HG02678 (cell line): ENCODE measurements at regions not wholly inside any gene's neighbourhood (a gene's known extent, or its start where the extent isn't known, plus 50 kb on each side); places are given as distances from the start of the nearest gene placed in this dataset.

Experiments
- ATAC-seq: cut with Tn5 transposase; IDR thresholded peaks from one replicate; pipeline ENCODE4 v1.9.1; 2021; ENCODE audit warnings: mild to moderate bottlenecking, moderate library complexity; ENCODE audit not compliant: unreplicated experiment

DNA sequence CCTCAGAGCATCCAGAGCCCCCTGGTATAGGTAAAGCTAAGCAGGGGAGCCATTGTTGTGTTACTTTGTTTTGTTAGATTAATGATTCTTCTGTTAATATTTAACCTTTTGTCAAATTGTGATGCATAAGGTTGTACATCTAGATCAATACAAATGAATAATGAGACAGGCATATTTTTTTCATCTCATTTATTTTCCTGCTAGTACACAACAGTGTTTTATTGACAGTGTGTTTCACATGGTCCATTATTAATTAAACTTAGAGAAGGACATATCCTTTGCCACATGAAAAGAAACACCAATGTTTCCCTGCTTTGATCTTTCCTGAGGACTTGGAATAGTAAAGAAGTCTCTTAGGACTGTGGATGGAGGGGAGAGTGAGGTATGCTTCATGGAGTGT lies 543.6 kb upstream of the CFAP20DC start:
- ATAC-seq, result no peak

DNA sequence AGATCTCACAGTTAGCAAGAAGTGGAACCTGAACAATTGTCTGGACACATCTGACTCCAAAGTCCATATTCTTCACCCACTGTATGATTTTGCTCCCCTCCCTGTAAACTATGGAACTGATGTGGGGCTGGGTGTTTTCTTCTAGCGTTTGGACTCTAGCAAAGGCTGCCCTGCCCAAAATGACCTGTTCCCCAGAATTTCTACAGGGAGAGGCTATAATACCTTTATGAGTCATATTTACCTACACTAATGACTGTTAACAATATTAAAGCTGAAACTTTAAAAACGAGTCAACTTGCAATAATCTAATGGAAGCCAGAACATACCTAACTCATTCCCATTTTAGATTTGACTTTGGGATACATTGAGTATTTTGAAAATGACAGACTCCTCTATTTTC lies 531.2 kb upstream of the CFAP20DC start:
- ATAC-seq, result no peak

DNA sequence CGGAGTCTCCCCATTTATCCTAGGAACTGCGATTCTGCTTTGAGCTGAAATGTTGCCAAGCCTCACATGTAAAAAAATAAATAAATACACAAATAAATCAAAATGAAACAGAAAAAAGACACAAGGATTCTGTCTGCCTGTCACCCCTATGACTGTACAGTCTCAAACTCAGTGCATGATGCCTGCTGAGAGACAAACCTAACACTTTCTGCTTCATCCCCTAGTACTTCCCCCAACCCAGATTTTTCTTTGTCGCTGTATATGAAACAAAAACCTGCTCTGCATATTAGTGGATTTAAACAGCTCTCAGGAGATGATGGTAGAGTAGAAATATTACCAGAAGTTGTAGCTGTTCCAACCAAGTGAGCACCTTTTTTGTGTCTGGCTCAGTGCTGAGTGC lies 530.7 kb upstream of the CFAP20DC start:
- ATAC-seq, result no peak

DNA sequence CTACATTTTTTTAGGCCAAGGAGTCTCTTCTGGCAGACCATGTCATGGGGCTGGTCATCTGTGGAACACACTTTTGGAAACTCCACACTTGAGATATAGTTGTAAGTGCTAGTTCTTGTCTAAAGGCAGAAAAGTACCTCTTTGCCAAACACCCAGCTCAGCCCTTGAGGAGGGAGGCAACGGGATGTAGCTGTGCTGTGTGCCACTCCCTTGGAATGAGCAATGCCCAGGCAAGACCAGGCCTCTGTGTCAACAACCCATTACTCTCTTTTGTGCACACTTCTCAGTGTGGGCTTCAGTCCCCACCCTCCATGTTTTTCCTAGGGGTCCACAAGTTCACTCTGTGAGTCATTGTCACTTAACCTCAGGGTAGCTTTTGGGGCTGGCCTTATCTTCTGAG lies 528.3 kb upstream of the CFAP20DC start:
- no peak for ATAC-seq

DNA sequence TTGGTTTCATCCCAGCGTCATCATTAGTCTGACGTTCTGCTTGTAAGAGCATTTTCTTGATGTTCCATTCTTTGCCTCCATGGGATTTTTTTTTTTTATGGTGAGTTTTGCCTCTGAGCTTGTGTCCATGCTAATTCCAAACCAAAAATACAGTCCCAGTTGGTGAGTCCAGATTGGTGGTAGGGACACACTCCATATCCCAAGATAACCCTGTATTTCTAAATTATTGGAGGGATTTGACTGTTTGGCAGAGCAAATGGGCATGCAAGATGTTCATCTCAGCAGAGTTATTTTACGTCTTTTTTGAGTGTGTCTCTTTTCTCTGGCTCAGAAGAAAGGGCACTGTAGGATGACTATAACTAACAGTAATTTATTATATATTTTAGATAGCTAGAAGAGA lies 526.8 kb upstream of the CFAP20DC start:
- ATAC-seq, result no peak

DNA sequence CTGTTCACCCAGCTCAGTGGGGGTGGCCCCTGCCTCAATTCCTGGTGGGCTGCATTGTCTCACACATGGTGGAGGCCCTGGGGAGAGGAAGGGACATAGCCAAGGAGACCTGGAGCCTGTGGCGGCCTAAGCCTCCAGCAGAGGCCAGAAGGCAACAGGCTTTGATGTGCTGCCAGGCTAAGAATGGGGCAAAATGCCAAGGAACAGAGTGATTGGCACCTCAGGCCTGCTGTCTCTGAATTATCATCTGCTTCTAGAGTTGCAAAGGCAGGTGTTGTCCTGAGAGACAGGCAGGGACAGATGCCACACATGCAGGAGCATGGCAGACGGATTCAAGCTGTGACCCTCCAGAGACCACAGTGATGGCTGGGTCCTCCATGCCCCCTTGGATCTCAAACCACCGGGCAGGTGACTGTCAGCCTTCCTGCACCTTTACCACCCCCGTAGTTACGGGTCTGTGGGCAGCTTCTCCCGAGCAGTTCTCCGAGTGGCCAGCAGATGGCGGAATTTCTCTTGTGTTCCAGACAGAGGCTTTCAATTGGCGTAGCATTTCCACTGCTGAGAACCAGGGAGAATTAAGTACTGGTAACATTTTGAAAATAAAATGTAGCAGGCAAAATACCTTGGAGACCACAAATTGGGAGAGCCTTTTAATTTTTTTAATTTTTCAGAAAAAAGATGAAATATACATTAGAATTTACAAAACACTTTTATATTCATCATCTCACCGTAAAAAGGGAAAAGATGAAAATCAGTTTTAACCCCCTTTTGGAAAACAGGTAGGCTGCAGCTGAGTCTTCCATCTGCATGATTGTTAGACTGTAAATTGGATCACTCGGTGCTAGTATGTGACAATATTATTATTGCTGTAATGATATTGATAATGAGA lies 525.5 kb upstream of the CFAP20DC start:
- peak; percentile 86 for ATAC-seq

DNA sequence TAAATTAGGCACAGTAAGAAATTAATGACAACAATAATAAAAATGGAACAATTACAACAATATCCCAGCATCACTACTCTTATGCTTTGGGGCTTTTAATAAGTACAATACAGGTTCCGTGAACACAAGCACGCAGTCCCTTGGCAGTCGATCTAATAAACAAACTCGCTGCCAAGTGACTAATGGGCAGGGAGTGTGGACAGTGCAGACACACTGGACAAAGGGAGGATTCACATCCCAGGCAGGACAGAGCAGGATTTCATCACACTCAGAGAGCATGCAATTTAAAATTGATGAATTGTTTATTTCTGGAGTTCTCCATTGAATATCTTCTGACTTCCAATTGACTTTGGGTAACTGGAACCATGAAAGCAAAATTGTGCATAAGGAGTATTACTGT lies 524.1 kb upstream of the CFAP20DC start:
- no peak for ATAC-seq

DNA sequence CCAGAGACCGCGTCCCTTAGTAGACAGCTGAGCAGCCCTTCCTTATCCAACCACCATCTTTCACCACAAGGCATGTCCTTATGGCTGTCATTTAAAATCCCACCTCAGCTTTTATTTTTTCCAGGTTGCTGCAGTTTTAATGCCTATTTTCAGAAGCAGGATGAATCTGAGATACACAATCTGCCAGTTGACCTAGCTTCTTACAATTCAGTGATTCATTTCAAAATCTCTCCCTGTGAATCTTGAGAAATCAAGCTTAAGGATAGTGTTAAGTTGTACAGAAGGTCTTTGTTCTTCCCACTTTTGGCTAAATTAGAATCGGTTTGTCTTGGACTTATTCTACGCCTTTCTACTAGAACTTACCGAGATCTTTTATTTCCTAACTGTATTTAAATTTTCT lies 522.3 kb upstream of the CFAP20DC start:
- ATAC-seq, result no peak

DNA sequence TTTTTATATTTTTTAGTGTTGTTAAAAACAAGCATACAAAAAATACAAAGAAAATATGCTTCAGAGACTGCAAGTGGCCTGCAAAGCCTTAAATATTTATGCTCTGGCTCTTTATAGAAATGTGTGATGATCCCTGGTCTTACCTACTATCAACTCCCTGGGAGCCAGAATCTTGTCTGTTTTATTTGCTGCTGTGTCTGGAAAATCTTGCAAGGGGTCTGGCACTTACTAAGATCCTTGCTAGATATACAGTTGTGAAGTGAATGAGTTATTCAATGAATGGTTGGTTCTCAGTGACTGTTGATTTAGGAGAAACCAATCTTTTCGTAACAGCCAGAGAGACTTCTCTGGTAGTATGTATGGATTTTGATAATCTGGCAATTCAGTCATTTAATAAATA lies 521.0 kb upstream of the CFAP20DC start:
- no peak for ATAC-seq

DNA sequence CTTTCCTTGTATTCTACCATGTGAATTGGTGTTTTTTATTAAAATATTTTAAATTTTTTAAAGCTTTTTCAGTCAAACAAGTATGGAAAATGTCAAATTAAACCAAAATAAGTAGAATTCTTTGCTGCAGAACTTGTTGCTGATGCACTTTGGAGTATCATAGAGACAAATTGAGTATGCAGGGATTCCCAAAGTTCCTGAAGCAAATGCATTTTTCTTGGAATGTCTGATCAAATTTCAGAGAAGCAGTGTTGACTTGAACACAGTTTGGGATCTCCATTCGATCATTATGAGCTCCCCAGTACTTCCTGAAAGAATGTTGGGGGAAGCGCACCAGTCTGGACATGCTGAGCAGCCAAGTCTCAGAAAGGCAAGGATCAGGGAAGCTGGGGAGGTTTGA lies 517.8 kb upstream of the CFAP20DC start:
- no peak for ATAC-seq

DNA sequence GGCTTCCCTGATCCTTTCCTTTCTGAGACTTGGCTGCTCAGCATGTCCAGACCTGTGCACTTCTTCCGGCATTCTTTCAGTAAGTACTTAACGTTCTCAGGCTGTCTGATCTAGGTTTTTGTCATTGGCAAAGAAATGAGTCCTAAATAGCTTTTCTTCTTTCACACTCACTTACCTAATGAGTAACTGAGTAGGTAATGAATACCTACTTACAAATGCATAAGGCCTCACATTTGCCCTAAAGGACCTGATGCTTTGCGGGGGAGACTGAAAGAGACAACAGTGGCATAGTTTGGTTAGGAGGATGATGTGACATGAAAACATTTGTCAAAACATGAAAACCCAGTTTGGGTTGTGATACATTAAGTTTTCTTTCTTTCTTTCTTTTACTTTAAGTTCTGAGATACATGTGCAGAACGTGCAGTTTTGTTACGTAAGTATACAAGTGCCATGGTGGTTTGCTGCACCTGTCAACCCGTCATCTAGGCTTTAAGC lies 516.7 kb upstream of the CFAP20DC start:
- peak; percentile 98 for ATAC-seq

DNA sequence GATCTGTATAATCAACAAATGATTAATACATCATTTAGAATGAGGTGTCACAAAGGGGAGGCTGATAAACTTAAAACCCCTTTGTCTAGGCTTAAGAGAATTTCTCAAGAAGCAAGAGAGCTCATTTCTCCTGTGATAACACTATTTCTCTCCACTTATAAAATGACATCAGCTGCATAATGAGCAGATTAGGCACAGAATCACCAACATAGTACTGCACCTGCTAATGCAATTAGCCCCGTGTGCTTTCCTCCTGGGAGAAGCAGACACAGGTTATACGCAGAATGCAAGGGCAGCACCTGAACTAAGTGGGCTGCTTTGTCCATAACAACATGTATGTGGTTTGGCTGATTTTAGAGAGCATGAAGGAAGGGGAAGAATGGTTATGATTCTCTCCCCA lies 515.3 kb upstream of the CFAP20DC start:
- ATAC-seq, result no peak

DNA sequence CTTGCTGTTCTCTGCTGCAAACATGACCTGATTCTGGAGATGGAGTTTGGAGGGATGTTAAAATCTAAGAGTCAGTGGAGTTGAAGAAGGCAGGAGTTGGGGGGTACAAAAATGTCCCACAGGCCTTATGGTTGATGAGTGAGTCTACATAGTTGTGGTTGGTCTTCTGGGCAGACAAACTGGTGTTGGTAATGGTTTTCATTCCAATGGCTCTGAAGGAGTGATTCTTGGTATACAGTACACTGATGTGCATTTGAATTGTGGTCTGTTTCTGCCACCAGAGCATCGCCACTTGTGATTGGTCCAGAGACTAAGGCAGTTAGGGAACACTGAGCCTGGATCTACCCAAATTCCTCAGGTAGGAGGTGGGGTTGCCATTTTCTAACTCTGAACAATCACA lies 514.1 kb upstream of the CFAP20DC start:
- ATAC-seq, result no peak

DNA sequence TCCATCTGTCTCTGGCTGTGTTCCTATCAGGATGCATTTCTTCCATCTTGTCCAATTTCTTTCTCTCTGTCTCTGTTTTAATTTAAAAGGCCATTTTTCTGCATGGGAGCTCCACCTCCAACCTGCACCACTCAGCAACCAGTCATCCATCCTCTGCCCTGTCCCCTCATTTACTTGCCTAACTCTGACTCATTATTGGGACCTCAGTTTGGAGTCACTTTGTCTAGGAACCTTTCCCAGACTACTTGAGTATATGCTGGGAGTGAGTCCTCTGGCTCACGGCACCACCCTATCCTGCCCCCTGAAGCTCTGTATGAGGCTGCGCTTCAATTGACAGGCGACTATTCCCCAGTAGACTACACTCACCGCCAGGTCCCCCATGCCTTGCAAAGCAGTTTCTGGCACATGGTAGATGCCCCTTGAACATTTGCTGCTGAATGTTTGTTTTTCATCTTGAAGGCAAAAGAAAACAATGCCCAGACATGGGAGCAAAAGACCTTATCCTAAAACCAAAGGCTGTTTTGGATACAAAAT lies 513.3 kb upstream of the CFAP20DC start:
- ATAC-seq, result no peak

DNA sequence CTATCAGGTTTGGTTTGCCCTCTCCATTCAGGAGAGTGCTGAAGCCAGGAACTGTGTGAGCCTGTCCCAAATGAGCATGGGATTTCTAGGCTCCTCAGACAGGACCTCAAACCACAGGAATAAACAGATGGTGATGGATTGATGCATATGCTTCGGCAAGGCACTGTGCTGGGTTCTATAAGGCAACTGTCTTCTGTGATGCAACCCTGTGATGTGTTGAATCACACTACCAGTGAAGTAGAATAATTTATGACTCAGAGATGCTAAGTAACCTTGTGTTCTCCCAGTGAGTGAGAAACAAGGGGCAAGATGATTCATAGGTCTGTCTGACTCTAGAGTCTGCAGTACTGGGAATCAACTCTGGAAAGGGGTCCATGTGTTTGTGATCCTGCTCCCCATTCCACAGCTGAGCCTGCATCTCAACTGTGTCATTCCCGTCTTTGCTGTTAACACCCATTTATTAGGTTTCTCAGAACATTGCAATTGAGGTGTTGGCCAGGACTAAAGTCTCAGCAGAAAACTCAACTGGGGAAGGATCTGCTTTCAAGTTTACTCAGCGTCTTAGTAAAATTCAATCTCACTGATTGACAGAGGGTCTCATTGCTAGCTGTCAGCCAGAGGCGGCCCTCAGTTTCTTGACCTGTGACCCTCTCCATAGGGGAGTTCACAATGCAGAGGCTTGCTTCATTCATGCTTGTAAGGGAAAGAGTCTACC lies 510.1 kb upstream of the CFAP20DC start:
- no peak for ATAC-seq

DNA sequence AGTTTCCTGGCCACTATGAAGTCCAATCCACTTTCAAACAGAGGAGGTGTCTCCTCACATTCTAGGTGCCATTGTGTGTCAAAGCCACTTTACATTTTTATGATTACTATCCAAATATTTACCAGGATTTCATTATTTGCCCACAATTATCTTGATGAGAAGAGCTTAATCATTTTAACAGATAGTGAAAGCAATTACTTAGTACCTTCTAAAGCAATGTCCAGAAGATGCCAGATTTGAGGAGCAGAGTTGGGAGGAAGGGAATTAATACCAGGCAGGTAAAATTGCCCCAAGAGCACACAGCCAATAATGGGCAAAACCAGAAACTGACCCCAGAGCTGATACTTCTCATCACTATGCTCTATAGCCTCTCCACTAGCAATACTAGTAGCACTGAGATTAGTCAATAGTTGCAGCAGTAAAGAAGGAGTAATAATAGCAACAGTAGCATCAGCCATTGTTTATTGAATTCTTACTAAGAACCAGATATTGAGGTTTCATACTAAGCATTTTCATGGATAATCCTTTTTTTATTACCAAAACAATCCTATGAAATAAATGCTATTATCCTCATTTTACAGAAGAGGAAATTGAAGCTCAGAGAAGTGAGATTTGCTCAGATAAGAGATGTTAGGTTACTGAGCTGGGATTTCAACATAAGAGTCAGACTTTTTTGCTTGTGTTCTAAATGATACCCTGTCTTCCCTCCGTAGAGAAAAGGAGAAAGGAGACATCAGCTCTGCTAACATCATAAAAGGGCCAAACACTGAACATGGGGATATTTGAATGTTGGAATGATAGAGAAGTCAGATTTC lies 509.3 kb upstream of the CFAP20DC start:
- ATAC-seq, result no peak

DNA sequence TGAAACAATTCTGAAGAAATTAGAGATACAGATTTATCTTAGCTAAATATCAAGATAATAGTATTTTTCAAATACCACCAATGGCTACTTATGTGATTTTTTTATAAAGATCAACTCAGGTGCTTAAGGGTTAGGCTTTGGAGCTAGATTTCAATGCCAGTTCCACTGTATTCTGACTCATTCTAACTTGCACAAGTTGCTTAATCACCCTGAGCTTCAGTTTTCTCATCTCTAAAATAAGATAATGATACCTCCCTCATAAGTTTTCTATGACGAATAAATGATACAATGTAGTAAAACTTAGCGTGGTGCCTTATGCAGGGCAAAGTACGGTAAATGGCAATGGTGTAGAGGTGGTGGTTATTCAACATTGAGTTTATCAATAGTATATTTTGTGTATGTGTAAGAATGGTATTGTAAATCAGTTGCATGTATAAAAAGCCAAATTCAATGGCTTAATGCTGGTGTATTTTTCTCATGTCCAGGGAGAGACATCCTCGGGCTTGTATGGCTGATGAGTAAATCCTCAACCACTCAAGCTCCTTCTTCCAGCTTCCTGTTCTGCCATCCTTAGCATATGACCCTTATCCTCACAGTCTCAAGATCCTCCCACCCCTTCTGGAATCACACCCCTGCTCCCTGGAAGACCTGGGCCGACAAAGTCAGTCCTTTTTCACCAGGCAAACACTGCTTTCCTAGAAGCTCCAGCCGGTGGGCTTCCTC lies 505.9 kb upstream of the CFAP20DC start:
- ATAC-seq, result no peak

DNA sequence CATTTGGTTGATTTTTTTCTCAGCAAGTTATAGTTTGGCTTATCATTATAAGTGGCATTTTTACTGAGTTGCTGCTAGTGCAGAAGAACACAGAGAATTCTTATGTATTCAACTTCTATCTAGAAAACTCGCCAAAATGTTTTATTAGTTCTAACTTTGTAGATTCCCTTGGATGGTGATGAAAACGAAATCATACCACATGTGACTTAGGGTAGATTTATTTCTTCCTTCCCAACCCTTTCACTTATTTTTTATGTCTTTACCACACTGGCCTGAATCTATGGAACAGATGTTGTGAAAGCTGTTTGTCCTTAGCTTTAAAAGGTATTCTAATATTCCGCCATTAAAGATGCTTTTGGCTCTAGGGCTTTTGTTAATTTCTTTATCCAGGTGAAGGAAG lies 503.3 kb upstream of the CFAP20DC start:
- no peak for ATAC-seq

DNA sequence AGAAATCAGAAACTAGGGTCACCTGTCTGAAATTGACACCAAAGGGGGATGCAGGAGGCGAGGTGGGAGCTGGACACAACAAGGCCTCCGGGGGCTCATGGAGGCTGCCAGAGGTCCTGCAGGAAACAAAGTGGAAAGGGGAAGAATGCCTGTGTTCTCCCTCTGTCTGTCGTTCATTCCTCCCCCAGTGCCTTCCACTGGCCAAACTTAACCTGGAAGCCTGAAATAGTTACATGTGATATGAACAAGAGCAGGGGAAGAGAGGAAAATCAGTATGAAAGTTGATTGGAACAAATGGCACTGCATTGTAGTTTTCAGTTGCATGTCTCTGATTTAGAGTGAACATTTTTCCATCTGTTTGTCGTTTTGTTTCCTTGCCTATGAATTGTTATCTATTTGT lies 502.0 kb upstream of the CFAP20DC start:
- no peak for ATAC-seq

DNA sequence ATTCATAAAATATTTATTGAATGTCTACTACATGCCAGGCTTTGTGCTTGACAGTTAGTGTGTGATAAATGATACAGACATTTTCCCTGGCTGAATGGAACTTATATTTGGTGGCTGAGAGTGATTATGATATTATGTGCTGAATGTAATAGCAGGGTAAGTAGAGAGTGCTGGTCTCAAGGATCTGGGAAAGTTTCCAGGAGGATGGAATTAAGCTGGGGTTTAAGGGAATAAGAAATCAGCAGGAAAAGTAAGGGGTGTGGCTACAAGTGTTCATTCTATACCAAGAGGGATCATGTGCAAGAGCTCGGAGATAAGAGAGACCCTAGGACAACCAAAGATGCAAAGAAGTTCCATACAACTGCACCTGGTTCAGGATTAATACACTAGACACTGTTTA lies 500.1 kb upstream of the CFAP20DC start:
- no peak for ATAC-seq
